ENCODE measurements at regions not wholly inside any gene's neighbourhood (a gene's known extent, or its start where the extent isn't known, plus 50 kb on each side); places are given as distances from the start of the nearest gene placed in this dataset.
"Not testable (repeated sequence)": the region's sequence is repeated elsewhere in the genome, so short reads cannot be mapped to it uniquely, and the experiment has no call there.

DNA sequence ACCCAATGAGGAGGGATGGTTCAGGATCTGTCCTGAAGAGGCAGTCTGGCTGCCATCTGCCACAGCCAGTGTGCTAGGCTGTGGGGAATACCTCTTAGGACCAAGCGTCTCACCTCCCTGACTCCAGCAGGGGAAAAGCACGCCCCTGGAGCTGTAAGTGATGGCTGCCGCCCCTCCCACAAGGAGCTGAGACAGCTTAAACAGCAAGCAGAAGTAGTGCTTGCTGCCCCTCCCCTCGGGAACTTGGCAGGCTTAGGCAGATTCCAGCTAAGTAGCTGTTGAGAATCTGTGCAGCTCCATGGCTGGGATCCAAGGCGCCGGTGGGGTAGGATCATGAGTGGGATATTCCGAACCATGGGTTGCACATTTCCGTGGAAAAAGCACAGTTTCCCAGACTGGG, 360.4 kb upstream of the MDGA2 start:
- no peaks in the 10 kb centered on the region for H3K27me3 ChIP-seq (replicated peaks; ENCODE audit: insufficient read depth, low read depth, low read length, poor library complexity)
- ChIA-PET CTCF (no interaction called here), POLR2A (ENCODE audit: low non-redundant PET) (no interaction called here)
- TF ChIP-seq, protein P1, sequence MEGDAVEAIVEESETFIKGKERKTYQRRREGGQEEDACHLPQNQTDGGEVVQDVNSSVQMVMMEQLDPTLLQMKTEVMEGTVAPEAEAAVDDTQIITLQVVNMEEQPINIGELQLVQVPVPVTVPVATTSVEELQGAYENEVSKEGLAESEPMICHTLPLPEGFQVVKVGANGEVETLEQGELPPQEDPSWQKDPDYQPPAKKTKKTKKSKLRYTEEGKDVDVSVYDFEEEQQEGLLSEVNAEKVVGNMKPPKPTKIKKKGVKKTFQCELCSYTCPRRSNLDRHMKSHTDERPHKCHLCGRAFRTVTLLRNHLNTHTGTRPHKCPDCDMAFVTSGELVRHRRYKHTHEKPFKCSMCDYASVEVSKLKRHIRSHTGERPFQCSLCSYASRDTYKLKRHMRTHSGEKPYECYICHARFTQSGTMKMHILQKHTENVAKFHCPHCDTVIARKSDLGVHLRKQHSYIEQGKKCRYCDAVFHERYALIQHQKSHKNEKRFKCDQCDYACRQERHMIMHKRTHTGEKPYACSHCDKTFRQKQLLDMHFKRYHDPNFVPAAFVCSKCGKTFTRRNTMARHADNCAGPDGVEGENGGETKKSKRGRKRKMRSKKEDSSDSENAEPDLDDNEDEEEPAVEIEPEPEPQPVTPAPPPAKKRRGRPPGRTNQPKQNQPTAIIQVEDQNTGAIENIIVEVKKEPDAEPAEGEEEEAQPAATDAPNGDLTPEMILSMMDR (conservative IDR thresholded peaks at IDR 0.05; ENCODE audit: low read depth, low read length) = no peak
- TF ChIP-seq EZH2 (IDR thresholded peaks at IDR 0.05; ENCODE audit: borderline replicate concordance, low read depth, low read length, poor library complexity, severe bottlenecking) = no peak
- no peak overlapping the region for H3K27ac ChIP-seq (ENCODE audit: low read depth, low read length, poor library complexity, severe bottlenecking)
- H3K36me3 ChIP-seq (ENCODE audit: insufficient read depth, low read length, poor library complexity, severe bottlenecking) = no peaks in the 10 kb centered on the region
- no peaks in the 10 kb centered on the region for H3K4me1 ChIP-seq (ENCODE audit: insufficient read depth, low read length, poor library complexity, severe bottlenecking)
- no TSS peak for BruUV-seq (replicated peaks)
- no peak overlapping the region for H3K4me3 ChIP-seq (ENCODE audit: low read depth, low read length, poor library complexity, severe bottlenecking)
- intact Hi-C loops (cut with micrococcal nuclease; ENCODE audit: unreplicated experiment) = no loop called here
- H3K9me3 ChIP-seq (ENCODE audit: low read depth, low read length, poor library complexity, severe bottlenecking) = no peaks in the 10 kb centered on the region
- no peak for DNase-seq (ENCODE audit: low spot score)

DNA sequence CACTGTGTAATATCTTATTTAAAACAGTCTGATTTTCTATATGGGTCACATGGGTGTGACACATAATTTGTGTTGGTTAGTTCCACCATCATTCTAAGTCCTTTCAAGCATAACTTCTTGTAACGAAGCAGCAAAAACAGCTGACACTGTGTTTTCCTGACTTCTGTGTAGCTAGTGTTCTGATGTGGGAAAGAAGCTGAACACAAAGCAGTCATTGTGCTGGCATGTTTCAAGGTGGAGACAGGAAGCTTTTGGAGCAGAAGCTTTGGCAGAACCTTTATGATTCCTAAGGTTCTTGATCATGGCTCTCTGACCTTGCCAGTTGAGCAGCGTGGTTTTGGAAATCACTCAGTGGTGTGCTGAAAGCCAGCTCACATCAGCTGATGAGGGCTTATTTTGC, 351.7 kb upstream of the MDGA2 start:
- POLR2A ChIA-PET (ENCODE audit: low non-redundant PET) = no interaction called here
- intact Hi-C loops (cut with micrococcal nuclease; ENCODE audit: unreplicated experiment) = no loop called here

GRCh38 chr14:48023881-48024280, 348.5 kb upstream of the MDGA2 start:
- Histone ChIP-seq H3K27ac (ENCODE audit: low read depth, low read length, poor library complexity, severe bottlenecking) (no peak overlapping the region), H3K27me3 (replicated peaks; ENCODE audit: insufficient read depth, low read depth, low read length, poor library complexity) (no peaks in the 10 kb centered on the region), H3K36me3 (ENCODE audit: insufficient read depth, low read length, poor library complexity, severe bottlenecking) (no peaks in the 10 kb centered on the region), H3K9me3 (ENCODE audit: low read depth, low read length, poor library complexity, severe bottlenecking) (peaks cover 3% of the 10 kb centered on the region), H3K4me1 (ENCODE audit: insufficient read depth, low read length, poor library complexity, severe bottlenecking) (no peaks in the 10 kb centered on the region), H3K4me3 (ENCODE audit: low read depth, low read length, poor library complexity, severe bottlenecking) (no peak overlapping the region)
- ChIA-PET POLR2A (ENCODE audit: low non-redundant PET) (no interaction called here), CTCF (no interaction called here)
- BruUV-seq (replicated peaks) = no TSS peak
- intact Hi-C loops (cut with micrococcal nuclease; ENCODE audit: unreplicated experiment) = no loop called here
- no peak for TF ChIP-seq EZH2 (IDR thresholded peaks at IDR 0.05; ENCODE audit: borderline replicate concordance, low read depth, low read length, poor library complexity, severe bottlenecking)
- TF ChIP-seq, protein P1 (conservative IDR thresholded peaks at IDR 0.05; ENCODE audit: low read depth, low read length) = no peak
- no peak for DNase-seq (ENCODE audit: low spot score)

More for the DNA sequence above, 351.7 kb upstream of the MDGA2 start:
- no peak overlapping the region for H3K4me3 ChIP-seq (ENCODE audit: low read depth, low read length, poor library complexity, severe bottlenecking)
- DNase-seq (ENCODE audit: low spot score) = no peak
- no peaks in the 10 kb centered on the region for H3K27me3 ChIP-seq (replicated peaks; ENCODE audit: insufficient read depth, low read depth, low read length, poor library complexity)
- BruUV-seq (replicated peaks) = no TSS peak
- no peaks in the 10 kb centered on the region for H3K4me1 ChIP-seq (ENCODE audit: insufficient read depth, low read length, poor library complexity, severe bottlenecking)
- H3K36me3 ChIP-seq (ENCODE audit: insufficient read depth, low read length, poor library complexity, severe bottlenecking) = no peaks in the 10 kb centered on the region
- H3K9me3 ChIP-seq (ENCODE audit: low read depth, low read length, poor library complexity, severe bottlenecking) = peaks cover 3% of the 10 kb centered on the region
- no peak overlapping the region for H3K27ac ChIP-seq (ENCODE audit: low read depth, low read length, poor library complexity, severe bottlenecking)
- CTCF ChIA-PET = no interaction called here
- TF ChIP-seq, protein P1 (conservative IDR thresholded peaks at IDR 0.05; ENCODE audit: low read depth, low read length) = no peak
- no peak for TF ChIP-seq EZH2 (IDR thresholded peaks at IDR 0.05; ENCODE audit: borderline replicate concordance, low read depth, low read length, poor library complexity, severe bottlenecking)

DNA sequence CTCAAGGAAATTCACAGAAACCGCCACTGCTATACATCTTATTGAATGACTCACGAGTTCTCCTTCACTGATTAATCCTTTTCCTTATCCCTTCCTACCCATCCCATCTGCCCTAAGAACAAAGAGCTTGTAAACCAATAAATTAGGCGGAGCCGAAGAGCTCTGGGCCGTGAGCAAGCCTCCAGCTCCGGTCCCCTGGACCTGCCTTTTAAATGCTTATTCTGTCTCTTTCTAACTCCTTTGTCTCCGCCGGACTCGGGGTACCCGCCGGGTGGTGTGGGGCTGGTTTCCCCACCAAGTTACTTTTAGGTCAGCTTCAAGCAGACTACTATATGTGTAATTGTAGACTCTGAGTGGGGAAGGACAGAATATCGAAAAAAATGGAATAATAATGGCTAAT, 336.1 kb upstream of the MDGA2 start:
- POLR2A ChIA-PET (ENCODE audit: low non-redundant PET); H3K27me3 ChIP-seq (replicated peaks; ENCODE audit: insufficient read depth, low read depth, low read length, poor library complexity); H3K27ac ChIP-seq (ENCODE audit: low read depth, low read length, poor library complexity, severe bottlenecking); BruUV-seq (replicated peaks); H3K4me3 ChIP-seq (ENCODE audit: low read depth, low read length, poor library complexity, severe bottlenecking); H3K36me3 ChIP-seq (ENCODE audit: insufficient read depth, low read length, poor library complexity, severe bottlenecking); H3K9me3 ChIP-seq (ENCODE audit: low read depth, low read length, poor library complexity, severe bottlenecking); H3K4me1 ChIP-seq (ENCODE audit: insufficient read depth, low read length, poor library complexity, severe bottlenecking); intact Hi-C loops (cut with micrococcal nuclease; ENCODE audit: unreplicated experiment); CTCF ChIA-PET; DNase-seq (ENCODE audit: low spot score): not testable (repeated sequence)
